ENCODE measurements at regions not wholly inside any gene's neighbourhood (a gene's known extent, or its start where the extent isn't known, plus 50 kb on each side); places are given as distances from the start of the nearest gene placed in this dataset.

DNA sequence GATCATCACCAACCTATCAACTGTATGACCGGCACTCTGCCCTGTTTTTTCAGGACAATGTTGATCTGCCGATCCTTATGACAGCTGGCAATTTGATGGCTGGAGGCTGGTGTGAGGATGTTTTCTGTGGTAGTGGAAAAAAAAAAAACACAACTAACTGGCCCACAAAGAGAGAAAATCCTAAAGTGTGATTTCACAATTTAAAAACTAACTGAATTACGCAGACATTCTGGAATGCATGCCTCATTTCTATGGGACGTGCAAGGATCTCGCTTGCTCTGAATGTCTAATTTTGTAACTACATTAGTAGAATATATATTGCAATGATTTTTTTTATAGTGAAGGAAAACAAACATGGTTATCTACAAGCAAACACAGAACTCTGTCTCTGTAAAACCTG is 590.5 kb downstream of the ETS1 start:
- TF ChIP-seq, protein P1, sequence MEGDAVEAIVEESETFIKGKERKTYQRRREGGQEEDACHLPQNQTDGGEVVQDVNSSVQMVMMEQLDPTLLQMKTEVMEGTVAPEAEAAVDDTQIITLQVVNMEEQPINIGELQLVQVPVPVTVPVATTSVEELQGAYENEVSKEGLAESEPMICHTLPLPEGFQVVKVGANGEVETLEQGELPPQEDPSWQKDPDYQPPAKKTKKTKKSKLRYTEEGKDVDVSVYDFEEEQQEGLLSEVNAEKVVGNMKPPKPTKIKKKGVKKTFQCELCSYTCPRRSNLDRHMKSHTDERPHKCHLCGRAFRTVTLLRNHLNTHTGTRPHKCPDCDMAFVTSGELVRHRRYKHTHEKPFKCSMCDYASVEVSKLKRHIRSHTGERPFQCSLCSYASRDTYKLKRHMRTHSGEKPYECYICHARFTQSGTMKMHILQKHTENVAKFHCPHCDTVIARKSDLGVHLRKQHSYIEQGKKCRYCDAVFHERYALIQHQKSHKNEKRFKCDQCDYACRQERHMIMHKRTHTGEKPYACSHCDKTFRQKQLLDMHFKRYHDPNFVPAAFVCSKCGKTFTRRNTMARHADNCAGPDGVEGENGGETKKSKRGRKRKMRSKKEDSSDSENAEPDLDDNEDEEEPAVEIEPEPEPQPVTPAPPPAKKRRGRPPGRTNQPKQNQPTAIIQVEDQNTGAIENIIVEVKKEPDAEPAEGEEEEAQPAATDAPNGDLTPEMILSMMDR (IDR thresholded peaks at IDR 0.05), result no peak
- no peak for TF ChIP-seq POLR2A (IDR thresholded peaks at IDR 0.05)

Measured in suprapubic skin (tissue), 3 donors.